H1 (cell line): ENCODE measurements at regions not wholly inside any gene's neighbourhood (a gene's known extent, or its start where the extent isn't known, plus 50 kb on each side); places are given as distances from the start of the nearest gene placed in this dataset.

Experiments used
- TF ChIP-seq, protein P1 (sequence below): fragments of 300-600 bp; sonication (generic); IDR thresholded peaks from 2 replicates; pipeline ENCODE4 v1.7.1; 2012; ENCODE audit warnings: low read length, moderate library complexity, mild to moderate bottlenecking, inconsistent platforms; ENCODE audit not compliant: insufficient replicate concordance

DNA sequence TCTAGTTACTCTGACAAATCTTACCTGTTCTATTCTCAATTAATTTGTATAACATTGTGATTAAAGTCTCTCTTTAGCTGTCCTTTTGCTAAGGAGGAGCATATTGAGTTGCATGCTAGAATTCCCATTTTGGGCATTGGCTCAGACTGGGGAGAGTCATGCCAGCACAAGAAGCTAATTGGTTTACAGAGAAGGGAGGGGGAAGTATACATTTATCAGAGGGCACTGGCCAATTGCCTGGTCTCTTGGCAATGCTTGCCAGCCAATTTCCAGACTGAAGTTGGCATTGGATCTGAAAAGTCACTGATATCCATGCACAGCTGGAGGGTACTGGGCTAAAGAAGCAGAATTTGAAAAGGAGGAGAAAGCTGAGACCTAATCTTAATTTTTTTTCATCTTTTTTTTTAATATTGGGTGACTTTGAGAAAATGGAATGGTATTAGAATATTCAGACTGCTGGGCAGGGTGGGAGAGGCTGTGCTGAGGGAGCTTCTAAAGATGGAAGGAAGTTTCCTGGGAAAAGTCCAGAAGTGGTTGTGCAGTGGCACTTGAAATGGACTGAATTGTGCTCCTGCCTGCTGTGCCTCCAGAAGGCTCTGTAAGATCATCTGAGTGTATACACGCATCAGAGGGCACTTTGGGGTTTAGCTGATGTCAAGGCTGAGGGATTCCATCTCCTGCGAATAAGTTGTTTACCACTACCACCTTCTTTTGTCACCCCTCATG, 365.2 kb upstream of the DPH6 start (continued):
- TF ChIP-seq, protein P1, sequence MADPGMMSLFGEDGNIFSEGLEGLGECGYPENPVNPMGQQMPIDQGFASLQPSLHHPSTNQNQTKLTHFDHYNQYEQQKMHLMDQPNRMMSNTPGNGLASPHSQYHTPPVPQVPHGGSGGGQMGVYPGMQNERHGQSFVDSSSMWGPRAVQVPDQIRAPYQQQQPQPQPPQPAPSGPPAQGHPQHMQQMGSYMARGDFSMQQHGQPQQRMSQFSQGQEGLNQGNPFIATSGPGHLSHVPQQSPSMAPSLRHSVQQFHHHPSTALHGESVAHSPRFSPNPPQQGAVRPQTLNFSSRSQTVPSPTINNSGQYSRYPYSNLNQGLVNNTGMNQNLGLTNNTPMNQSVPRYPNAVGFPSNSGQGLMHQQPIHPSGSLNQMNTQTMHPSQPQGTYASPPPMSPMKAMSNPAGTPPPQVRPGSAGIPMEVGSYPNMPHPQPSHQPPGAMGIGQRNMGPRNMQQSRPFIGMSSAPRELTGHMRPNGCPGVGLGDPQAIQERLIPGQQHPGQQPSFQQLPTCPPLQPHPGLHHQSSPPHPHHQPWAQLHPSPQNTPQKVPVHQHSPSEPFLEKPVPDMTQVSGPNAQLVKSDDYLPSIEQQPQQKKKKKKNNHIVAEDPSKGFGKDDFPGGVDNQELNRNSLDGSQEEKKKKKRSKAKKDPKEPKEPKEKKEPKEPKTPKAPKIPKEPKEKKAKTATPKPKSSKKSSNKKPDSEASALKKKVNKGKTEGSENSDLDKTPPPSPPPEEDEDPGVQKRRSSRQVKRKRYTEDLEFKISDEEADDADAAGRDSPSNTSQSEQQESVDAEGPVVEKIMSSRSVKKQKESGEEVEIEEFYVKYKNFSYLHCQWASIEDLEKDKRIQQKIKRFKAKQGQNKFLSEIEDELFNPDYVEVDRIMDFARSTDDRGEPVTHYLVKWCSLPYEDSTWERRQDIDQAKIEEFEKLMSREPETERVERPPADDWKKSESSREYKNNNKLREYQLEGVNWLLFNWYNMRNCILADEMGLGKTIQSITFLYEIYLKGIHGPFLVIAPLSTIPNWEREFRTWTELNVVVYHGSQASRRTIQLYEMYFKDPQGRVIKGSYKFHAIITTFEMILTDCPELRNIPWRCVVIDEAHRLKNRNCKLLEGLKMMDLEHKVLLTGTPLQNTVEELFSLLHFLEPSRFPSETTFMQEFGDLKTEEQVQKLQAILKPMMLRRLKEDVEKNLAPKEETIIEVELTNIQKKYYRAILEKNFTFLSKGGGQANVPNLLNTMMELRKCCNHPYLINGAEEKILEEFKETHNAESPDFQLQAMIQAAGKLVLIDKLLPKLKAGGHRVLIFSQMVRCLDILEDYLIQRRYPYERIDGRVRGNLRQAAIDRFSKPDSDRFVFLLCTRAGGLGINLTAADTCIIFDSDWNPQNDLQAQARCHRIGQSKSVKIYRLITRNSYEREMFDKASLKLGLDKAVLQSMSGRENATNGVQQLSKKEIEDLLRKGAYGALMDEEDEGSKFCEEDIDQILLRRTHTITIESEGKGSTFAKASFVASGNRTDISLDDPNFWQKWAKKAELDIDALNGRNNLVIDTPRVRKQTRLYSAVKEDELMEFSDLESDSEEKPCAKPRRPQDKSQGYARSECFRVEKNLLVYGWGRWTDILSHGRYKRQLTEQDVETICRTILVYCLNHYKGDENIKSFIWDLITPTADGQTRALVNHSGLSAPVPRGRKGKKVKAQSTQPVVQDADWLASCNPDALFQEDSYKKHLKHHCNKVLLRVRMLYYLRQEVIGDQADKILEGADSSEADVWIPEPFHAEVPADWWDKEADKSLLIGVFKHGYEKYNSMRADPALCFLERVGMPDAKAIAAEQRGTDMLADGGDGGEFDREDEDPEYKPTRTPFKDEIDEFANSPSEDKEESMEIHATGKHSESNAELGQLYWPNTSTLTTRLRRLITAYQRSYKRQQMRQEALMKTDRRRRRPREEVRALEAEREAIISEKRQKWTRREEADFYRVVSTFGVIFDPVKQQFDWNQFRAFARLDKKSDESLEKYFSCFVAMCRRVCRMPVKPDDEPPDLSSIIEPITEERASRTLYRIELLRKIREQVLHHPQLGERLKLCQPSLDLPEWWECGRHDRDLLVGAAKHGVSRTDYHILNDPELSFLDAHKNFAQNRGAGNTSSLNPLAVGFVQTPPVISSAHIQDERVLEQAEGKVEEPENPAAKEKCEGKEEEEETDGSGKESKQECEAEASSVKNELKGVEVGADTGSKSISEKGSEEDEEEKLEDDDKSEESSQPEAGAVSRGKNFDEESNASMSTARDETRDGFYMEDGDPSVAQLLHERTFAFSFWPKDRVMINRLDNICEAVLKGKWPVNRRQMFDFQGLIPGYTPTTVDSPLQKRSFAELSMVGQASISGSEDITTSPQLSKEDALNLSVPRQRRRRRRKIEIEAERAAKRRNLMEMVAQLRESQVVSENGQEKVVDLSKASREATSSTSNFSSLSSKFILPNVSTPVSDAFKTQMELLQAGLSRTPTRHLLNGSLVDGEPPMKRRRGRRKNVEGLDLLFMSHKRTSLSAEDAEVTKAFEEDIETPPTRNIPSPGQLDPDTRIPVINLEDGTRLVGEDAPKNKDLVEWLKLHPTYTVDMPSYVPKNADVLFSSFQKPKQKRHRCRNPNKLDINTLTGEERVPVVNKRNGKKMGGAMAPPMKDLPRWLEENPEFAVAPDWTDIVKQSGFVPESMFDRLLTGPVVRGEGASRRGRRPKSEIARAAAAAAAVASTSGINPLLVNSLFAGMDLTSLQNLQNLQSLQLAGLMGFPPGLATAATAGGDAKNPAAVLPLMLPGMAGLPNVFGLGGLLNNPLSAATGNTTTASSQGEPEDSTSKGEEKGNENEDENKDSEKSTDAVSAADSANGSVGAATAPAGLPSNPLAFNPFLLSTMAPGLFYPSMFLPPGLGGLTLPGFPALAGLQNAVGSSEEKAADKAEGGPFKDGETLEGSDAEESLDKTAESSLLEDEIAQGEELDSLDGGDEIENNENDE: no peak
